GM12865 (cell line): ENCODE measurements at regions not wholly inside any gene's neighbourhood (a gene's known extent, or its start where the extent isn't known, plus 50 kb on each side); places are given as distances from the start of the nearest gene placed in this dataset.

Experiments used
- DNase-seq: peaks from one replicate; pipeline ENCODE4 v3.0.0; 2010; ENCODE audit warnings: low read depth
- H3K4me3 ChIP-seq: 2 replicates; pipeline ENCODE4 v1.5.1; 2011; ENCODE audit warnings: mild to moderate bottlenecking, low read depth, low read length, control low read depth
- TF ChIP-seq, protein P1 (sequence below): IDR thresholded peaks from 2 replicates; pipeline ENCODE4 v1.5.1; 2011; ENCODE audit warnings: low read length, control low read depth, low read depth, inconsistent platforms; ENCODE audit not compliant: insufficient read depth; ENCODE audit errors: missing control alignments

DNA sequence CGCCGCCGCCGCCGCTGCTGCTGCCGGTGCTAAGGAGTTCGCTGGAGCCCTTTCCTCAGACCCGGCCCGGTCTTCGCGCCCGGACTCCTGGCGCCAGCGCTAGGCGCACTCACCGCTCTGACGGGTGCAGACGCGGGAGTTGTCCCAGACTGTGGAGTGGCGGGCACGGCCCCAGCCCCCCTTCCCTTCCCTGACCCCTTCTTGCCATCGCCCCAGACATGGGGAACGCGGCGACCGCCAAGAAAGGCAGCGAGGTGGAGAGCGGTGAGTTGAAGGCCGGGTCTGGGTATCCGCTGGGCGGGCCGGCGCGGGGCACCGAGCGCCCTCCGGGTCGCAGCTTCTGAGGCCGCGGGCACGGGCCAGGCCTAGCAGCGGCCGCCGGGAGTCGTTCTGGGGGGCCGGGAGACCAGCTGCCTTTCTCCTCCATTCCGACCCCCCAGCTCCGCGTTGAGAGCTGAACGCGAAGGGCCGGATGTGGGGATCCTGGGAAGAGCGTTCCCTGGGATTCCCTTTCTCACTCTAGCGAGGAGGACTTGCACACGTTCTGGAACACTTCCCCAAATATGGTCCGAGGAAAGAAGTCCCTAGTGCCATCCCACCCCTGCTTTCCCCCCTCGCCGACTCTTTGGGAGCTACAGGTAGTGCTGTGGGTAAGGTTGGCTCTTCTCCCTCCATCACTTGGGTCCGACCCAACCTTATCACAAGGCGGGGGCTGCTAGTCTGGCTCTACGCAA is 65.8 kb upstream of the PRKACB start:
- DNase-seq = peak; percentile 14
- H3K4me3 ChIP-seq = peak overlapping the region; percentile 77
- TF ChIP-seq, protein P1, sequence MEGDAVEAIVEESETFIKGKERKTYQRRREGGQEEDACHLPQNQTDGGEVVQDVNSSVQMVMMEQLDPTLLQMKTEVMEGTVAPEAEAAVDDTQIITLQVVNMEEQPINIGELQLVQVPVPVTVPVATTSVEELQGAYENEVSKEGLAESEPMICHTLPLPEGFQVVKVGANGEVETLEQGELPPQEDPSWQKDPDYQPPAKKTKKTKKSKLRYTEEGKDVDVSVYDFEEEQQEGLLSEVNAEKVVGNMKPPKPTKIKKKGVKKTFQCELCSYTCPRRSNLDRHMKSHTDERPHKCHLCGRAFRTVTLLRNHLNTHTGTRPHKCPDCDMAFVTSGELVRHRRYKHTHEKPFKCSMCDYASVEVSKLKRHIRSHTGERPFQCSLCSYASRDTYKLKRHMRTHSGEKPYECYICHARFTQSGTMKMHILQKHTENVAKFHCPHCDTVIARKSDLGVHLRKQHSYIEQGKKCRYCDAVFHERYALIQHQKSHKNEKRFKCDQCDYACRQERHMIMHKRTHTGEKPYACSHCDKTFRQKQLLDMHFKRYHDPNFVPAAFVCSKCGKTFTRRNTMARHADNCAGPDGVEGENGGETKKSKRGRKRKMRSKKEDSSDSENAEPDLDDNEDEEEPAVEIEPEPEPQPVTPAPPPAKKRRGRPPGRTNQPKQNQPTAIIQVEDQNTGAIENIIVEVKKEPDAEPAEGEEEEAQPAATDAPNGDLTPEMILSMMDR = no peak

DNA sequence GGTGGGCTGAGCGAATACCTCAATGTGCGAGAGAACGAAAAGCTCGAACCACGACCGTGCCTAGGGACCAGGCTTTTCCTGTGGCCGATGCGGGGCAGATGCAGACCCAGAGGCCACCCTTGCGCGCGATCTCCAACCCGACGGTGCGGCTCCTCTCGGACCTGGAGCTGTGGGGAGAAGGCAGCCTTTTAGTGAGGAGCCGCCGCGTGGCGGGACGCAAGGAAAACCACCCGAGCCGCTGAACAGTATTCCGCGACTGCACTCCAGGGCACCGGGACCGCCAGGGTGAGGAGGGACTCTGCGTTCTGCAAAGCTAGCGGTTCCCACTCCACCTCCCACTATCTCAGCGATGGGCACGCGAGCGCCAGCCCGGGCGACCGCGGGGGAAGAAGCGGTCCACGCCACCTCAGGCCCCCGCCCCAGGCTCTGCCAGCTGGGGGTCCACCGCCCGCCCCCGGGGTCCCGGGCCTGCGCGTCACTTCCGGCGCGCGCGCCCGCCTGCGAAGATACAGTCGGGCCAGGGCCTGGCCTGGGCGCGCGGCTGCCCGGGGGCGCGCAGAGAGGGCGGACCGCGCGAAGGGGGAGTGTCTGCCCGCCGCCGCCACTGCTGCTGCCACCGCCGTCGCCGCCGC is 66.5 kb upstream of the PRKACB start:
- TF ChIP-seq, protein P1 = no peak
- DNase-seq = peak; percentile 86

DNA sequence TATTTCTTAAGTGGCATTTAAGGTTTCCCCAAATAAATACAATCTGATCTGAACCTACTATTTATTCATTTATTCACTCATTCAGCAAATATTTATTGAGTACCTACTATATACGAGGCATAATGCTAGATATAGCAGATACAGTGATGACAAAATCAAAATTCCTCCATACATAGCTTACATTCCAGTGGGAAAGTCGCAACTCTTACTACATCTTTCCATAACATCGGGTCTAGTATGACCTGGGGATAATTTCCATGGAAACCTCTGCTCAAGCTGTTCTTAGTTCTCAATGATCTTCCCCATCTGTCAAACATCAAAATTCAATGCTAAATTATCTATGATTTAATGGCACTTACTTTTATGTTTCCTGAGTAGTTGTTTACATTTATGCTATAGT is 70.8 kb upstream of the PRKACB start:
- no peak for DNase-seq
- TF ChIP-seq, protein P1 = no peak
- no peak overlapping the region for H3K4me3 ChIP-seq

More for the DNA sequence above, 66.5 kb upstream of the PRKACB start:
- peak overlapping the region; percentile 98 for H3K4me3 ChIP-seq

DNA sequence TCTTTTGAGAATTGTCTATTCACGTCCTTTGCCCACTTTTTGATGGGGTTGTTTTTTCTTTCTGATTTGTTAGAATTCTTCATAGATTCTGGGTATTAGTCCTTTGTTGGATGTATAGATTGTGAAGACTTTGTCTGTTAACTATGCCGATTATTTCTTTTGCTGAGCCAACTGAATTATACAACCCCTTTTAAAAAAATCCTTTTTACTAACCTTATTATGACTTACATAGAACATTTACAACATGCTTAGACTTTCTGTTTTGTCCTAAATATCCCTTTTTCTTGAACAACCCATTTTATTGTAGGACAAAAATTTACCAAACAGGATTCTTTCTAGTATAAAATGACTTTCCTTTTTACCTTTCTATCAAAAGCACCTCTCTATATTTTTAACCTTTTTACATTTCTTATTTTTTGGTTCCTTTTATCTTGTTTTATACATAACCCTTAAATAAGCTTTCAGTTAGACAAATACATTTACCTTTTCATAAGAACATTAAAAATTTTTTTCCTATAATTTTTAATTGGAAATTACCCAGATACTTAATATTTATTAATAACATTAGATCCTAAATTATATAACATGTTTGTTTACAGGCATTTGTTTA is 70.4 kb upstream of the TTLL7 start:
- TF ChIP-seq, protein P1 = no peak
- no peak overlapping the region for H3K4me3 ChIP-seq
- no peak for DNase-seq

DNA sequence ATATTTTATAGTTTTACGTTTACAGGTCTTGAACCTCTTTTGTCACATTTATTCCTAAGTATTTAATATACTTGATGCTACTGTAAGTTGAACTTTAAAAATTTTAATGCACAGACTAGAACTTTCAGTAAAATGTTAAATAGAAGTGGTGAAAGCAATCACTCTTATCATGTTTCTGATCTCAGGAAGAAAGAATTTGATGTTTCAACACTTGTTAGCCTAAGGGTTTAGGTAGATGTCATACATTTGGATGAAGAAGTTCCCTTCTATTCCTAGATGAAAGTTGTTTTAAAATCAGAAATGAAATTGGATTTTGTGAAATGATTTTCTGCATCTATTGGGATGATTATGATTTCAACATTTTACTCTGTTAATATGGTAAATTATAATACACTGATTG is 63.6 kb upstream of the TTLL7 start:
- TF ChIP-seq, protein P1 = no peak
- DNase-seq = no peak
- no peak overlapping the region for H3K4me3 ChIP-seq

DNA sequence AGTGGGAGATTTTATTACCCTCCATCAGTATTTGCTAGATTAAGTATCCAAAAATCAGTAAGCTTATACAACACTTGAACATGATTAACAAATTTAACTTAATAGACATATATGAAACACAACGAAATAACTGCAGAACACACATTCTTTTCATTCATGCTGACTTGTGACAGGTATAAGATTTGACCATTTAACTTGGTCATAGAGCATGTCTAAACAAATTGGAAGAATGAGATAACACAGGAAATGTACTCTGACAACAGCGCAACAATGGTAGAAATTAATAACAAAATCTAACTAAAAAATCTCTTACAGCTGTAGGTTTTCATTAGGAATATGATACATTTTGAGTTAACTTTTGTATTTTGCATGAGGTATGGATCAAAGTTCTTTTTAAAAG is 62.4 kb upstream of the TTLL7 start:
- DNase-seq = no peak
- H3K4me3 ChIP-seq = no peak overlapping the region
- TF ChIP-seq, protein P1 = no peak

DNA sequence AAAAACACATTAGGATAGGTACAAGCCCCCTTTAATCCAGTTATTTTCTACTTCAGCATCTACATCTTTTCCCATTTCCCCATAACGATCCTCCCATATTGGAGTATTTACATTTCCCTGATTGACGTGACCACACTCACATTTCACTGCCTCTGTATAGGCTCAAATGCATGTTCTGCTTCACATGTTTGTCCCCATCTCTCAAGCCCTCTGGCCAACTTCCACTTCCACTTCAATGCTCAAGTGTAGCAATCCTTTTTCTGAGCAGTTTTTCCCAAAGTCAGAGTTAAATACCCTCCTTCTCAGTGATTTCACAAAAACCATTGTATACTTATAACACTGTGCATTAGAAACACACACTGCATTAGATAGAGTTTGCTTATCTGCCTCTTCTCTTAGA is 61.8 kb upstream of the TTLL7 start:
- TF ChIP-seq, protein P1 = no peak
- H3K4me3 ChIP-seq = no peak overlapping the region
- no peak for DNase-seq
